ENCODE measurements at regions not wholly inside any gene's neighbourhood (a gene's known extent, or its start where the extent isn't known, plus 50 kb on each side); places are given as distances from the start of the nearest gene placed in this dataset.
A peak's percentile ranks its signal among the peaks of the same experiment; 100 is the strongest.

GRCh38 chr2:160703648-160704585 is 210.3 kb upstream of the RBMS1 start:
- Histone ChIP-seq H3K9ac (ENCODE audit: control insufficient read depth, extremely low read depth, insufficient read depth, low read length) (no peak overlapping the region), H3K9me1 (ENCODE audit: control insufficient read depth, extremely low read depth, insufficient read depth, low read length) (no peaks in the 10 kb centered on the region), H3K9me3 (ENCODE audit: control insufficient read depth, low read depth, low read length) (no peaks in the 10 kb centered on the region), H3K4me1 (ENCODE audit: control insufficient read depth, extremely low read depth, insufficient read depth, low read length) (no peaks in the 10 kb centered on the region), H3K4me3 (ENCODE audit: control insufficient read depth in 2 of 3, extremely low read depth in 1 of 3, insufficient read depth in 2 of 3, low read depth in 1 of 3, low read length in 3 of 3) (no peak overlapping the region), H3K36me3 (ENCODE audit: control insufficient read depth in 2 of 2, extremely low read depth in 1 of 2, insufficient read depth in 2 of 2, low read length in 2 of 2) (no peaks in the 10 kb centered on the region), H2AFZ (ENCODE audit: control insufficient read depth, low read length) (peak overlapping the region; percentile 47), H3K27ac (ENCODE audit: control insufficient read depth, insufficient read depth, low read length) (no peak overlapping the region), H3K27me3 (ENCODE audit: control insufficient read depth, extremely low read depth, insufficient read depth, low read length) (no peaks in the 10 kb centered on the region), H4K20me1 (ENCODE audit: control insufficient read depth, extremely low read depth, insufficient read depth, low read length) (no peaks in the 10 kb centered on the region), H3K4me2 (ENCODE audit: control insufficient read depth, extremely low read depth, insufficient read depth, low read depth, low read length) (no peak overlapping the region), H3K79me2 (ENCODE audit: control insufficient read depth, insufficient read depth, low read length) (no peaks in the 10 kb centered on the region)
- TF ChIP-seq EZH2 (IDR thresholded peaks at IDR 0.05; ENCODE audit: low read length) (no peak), CTCF (optimal IDR thresholded peaks at IDR 0.05 in 1 of 3, IDR thresholded peaks at IDR 0.05 in 1 of 3, conservative IDR thresholded peaks at IDR 0.05 in 1 of 3; ENCODE audit: extremely low read depth in 1 of 3, insufficient read depth in 2 of 3, low read length in 3 of 3) (no peak)
- dilution Hi-C loops (cut with MboI; ENCODE audit: extremely low pct_ligation_motif_present, low sequenced_read_pairs), result no loop called here
- DNase-seq (ENCODE audit: low read depth, low spot score) (no peak), FAIRE-seq (no peak)

- TF ChIP-seq EZH2 (IDR thresholded peaks at IDR 0.05; ENCODE audit: low read length) (no peak), CTCF (optimal IDR thresholded peaks at IDR 0.05 in 1 of 3, IDR thresholded peaks at IDR 0.05 in 1 of 3, conservative IDR thresholded peaks at IDR 0.05 in 1 of 3; ENCODE audit: extremely low read depth in 1 of 3, insufficient read depth in 2 of 3, low read length in 3 of 3) (no peak)
- Histone ChIP-seq H3K27ac (ENCODE audit: control insufficient read depth, insufficient read depth, low read length) (no peak overlapping the region), H4K20me1 (ENCODE audit: control insufficient read depth, extremely low read depth, insufficient read depth, low read length) (no peaks in the 10 kb centered on the region), H3K4me1 (ENCODE audit: control insufficient read depth, extremely low read depth, insufficient read depth, low read length) (no peaks in the 10 kb centered on the region), H2AFZ (ENCODE audit: control insufficient read depth, low read length) (no peak overlapping the region), H3K27me3 (ENCODE audit: control insufficient read depth, extremely low read depth, insufficient read depth, low read length) (no peaks in the 10 kb centered on the region), H3K9me3 (ENCODE audit: control insufficient read depth, low read depth, low read length) (no peaks in the 10 kb centered on the region), H3K4me3 (ENCODE audit: control insufficient read depth in 2 of 3, extremely low read depth in 1 of 3, insufficient read depth in 2 of 3, low read depth in 1 of 3, low read length in 3 of 3) (no peak overlapping the region), H3K79me2 (ENCODE audit: control insufficient read depth, insufficient read depth, low read length) (no peaks in the 10 kb centered on the region), H3K4me2 (ENCODE audit: control insufficient read depth, extremely low read depth, insufficient read depth, low read depth, low read length) (no peak overlapping the region), H3K36me3 (ENCODE audit: control insufficient read depth in 2 of 2, extremely low read depth in 1 of 2, insufficient read depth in 2 of 2, low read length in 2 of 2) (no peaks in the 10 kb centered on the region), H3K9me1 (ENCODE audit: control insufficient read depth, extremely low read depth, insufficient read depth, low read length) (no peaks in the 10 kb centered on the region), H3K9ac (ENCODE audit: control insufficient read depth, extremely low read depth, insufficient read depth, low read length) (no peak overlapping the region)
- dilution Hi-C loops (cut with MboI; ENCODE audit: extremely low pct_ligation_motif_present, low sequenced_read_pairs), result no loop called here
- DNase-seq (ENCODE audit: low read depth, low spot score), result no peak
- FAIRE-seq, result no peak
Observed at GRCh38 chr2:160715428-160715827, 221.8 kb upstream of the RBMS1 start.

Data from keratinocyte (primary cell).